Activated B cell treated with CpG ODN at 0.5 μM for 24 hours (primary cell): ENCODE measurements at regions not wholly inside any gene's neighbourhood (a gene's known extent, or its start where the extent isn't known, plus 50 kb on each side); places are given as distances from the start of the nearest gene placed in this dataset.

Source experiments
- ATAC-seq: fragments of 200-7000 bp; cut with Tn5 transposase; one replicate; pipeline ENCODE4 v1.10.0; 2021; ENCODE audit warnings: low read depth, mild to moderate bottlenecking, moderate library complexity
- CTCF ChIA-PET: fragments of 350-600 bp; sonication (Branson Sonifier 250); formaldehyde crosslinking; loops from one replicate; lab custom pipeline; 2021; ENCODE audit warnings: antibody characterized with exemption; lab: Charles Lee
- POLR2A ChIA-PET: fragments of 350-600 bp; sonication (Branson Sonifier 250); formaldehyde crosslinking; loops from one replicate; lab custom pipeline; 2021; ENCODE audit warnings: antibody characterized with exemption; lab: Charles Lee
- DNase-seq: peaks from one replicate; pipeline ENCODE4 v3.0.0; 2022
- H3K27ac Mint-ChIP-seq: one replicate; pipeline ENCODE4 v1.8.0; 2020; ENCODE audit warnings: mixed read lengths
- H3K27me3 Mint-ChIP-seq: one replicate; pipeline ENCODE4 v1.8.0; 2021; ENCODE audit warnings: mixed read lengths
- H3K36me3 Mint-ChIP-seq: one replicate; pipeline ENCODE4 v1.8.0; 2021; ENCODE audit warnings: low read depth, mixed read lengths
- H3K4me1 Mint-ChIP-seq: one replicate; pipeline ENCODE4 v1.8.0; 2021; ENCODE audit warnings: mixed read lengths
- H3K4me3 Mint-ChIP-seq: one replicate; pipeline ENCODE4 v1.8.0; 2020; ENCODE audit warnings: mild to moderate bottlenecking, mixed read lengths
- H3K9me3 Mint-ChIP-seq: one replicate; pipeline ENCODE4 v1.8.0; 2020; ENCODE audit warnings: mixed read lengths
- CTCF ChIP-seq: fragments of 200-600 bp; IDR thresholded peaks from one replicate; pipeline ENCODE4 v1.8.0; 2022; ENCODE audit warnings: antibody characterized with exemption, mild to moderate bottlenecking
- intact Hi-C: fragments of 100-400 bp; cut with micrococcal nuclease; formaldehyde crosslinking; loops from one replicate; pipeline ENCODE4 v1.15.1; 2024

DNA sequence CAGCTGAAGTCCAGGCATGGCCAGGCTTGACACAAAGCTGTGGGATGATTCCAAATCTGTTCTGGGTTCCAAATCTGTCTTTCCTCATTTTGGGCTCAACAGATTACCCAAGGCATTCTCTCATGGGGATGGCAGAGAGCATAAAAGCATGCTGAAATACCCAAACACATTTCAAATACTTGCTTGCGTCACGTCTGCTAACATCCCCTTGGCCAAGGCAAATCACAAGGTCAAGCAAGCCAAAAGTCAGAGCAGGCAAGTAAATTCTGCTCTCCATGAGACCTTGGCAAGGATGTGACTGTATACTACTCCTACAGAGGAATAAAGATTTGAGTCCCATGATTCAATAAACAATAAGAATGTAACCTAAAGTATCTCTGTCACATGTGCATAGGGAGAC, 306.7 kb downstream of the EPB41L4A start:
- peaks cover 4% of the 10 kb centered on the region for H3K27me3 Mint-ChIP-seq
- H3K4me1 Mint-ChIP-seq: no peaks in the 10 kb centered on the region
- ChIA-PET CTCF (no interaction called here), POLR2A (no interaction called here)
- intact Hi-C loops: no loop called here
- no peaks in the 10 kb centered on the region for H3K36me3 Mint-ChIP-seq
- TF ChIP-seq CTCF: no peak
- no peaks in the 10 kb centered on the region for H3K9me3 Mint-ChIP-seq
- ATAC-seq (no peak), DNase-seq (no peak)
- no peak overlapping the region for H3K4me3 Mint-ChIP-seq
- no peak overlapping the region for H3K27ac Mint-ChIP-seq

- no peaks in the 10 kb centered on the region for H3K27me3 Mint-ChIP-seq
- no peaks in the 10 kb centered on the region for H3K9me3 Mint-ChIP-seq
- ATAC-seq: no peak
- no peak overlapping the region for H3K4me3 Mint-ChIP-seq
- ChIA-PET CTCF (interaction anchor here (1.0 kb wide), 1 partner anchor 66 kb away, joined by 3 read pairs; no protein-coding TSS in a partner anchor), POLR2A (no interaction called here)
- H3K27ac Mint-ChIP-seq: no peak overlapping the region
- H3K36me3 Mint-ChIP-seq: no peaks in the 10 kb centered on the region
- no peaks in the 10 kb centered on the region for H3K4me1 Mint-ChIP-seq
- intact Hi-C loops: no loop called here
- DNase-seq: no peak
- TF ChIP-seq CTCF: no peak
Observed at GRCh38 chr5:112109331-112110007, 309.6 kb downstream of the EPB41L4A start.

DNA sequence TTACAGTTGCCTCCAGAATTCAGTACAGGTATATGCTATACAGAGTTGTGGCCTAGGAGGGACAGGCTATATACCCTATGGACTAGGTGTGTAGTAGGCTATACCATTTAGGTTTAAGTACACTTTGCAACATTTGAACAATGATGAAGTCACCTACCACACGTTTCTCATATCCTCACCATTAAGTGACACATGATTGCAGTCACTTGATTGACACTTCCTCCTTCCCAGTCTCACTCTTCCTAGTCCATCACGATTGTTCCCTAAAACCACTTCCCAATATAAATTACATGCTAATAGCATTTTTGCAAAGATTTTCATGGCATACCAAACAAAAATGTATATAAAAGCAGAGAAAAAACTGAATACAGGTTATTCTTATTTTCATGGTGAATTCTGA, 312.2 kb downstream of the EPB41L4A start:
- Mint-ChIP-seq H3K4me1 (no peaks in the 10 kb centered on the region), H3K27ac (no peak overlapping the region)
- intact Hi-C loops: no loop called here

GRCh38 chr5:112097768-112098167, 321.3 kb downstream of the EPB41L4A start:
- intact Hi-C loops: no loop called here

More for the DNA sequence above, 312.2 kb downstream of the EPB41L4A start:
- POLR2A ChIA-PET: no interaction called here
- DNase-seq: no peak
- H3K36me3 Mint-ChIP-seq: no peaks in the 10 kb centered on the region
- no peak overlapping the region for H3K4me3 Mint-ChIP-seq
- TF ChIP-seq CTCF: no peak
- H3K27me3 Mint-ChIP-seq: no peaks in the 10 kb centered on the region
- no peak for ATAC-seq
- H3K9me3 Mint-ChIP-seq: no peaks in the 10 kb centered on the region
- CTCF ChIA-PET: no interaction called here

GRCh38 chr5:112087222-112087621, 330.2 kb upstream of the NREP start:
- Mint-ChIP-seq H3K4me1 (no peaks in the 10 kb centered on the region), H3K9me3 (no peaks in the 10 kb centered on the region), H3K27me3 (no peaks in the 10 kb centered on the region), H3K4me3 (no peak overlapping the region), H3K36me3 (no peaks in the 10 kb centered on the region), H3K27ac (no peak overlapping the region)
- ChIA-PET CTCF (no interaction called here), POLR2A (no interaction called here)
- DNase-seq: no peak
- TF ChIP-seq CTCF: no peak
- intact Hi-C loops: no loop called here
- no peak for ATAC-seq

More at GRCh38 chr5:112097768-112098167, 321.3 kb downstream of the EPB41L4A start:
- Mint-ChIP-seq H3K36me3 (no peaks in the 10 kb centered on the region), H3K27me3 (peaks cover 2% of the 10 kb centered on the region), H3K4me1 (no peaks in the 10 kb centered on the region), H3K4me3 (no peak overlapping the region), H3K9me3 (peaks cover 7% of the 10 kb centered on the region), H3K27ac (no peak overlapping the region)
- no peak for DNase-seq
- ATAC-seq: no peak
- CTCF ChIA-PET: no interaction called here
- TF ChIP-seq CTCF: no peak
- POLR2A ChIA-PET: no interaction called here
